ENCODE measurements at regions not wholly inside any gene's neighbourhood (a gene's known extent, or its start where the extent isn't known, plus 50 kb on each side); places are given as distances from the start of the nearest gene placed in this dataset.

- H3K4me3 ChIP-seq (ENCODE audit: low read length in 2 of 2): no peak overlapping the region
Observed at GRCh38 chr2:186281726-186282125, 204.3 kb upstream of the ZC3H15 start.

GRCh38 chr2:186294248-186294888 is 191.7 kb upstream of the ZC3H15 start:
- no peaks in the 10 kb centered on the region for H3K36me3 ChIP-seq (ENCODE audit: insufficient read depth, low read length)
- H3K27me3 Mint-ChIP-seq: no peaks in the 10 kb centered on the region
- H3K4me3 ChIP-seq (ENCODE audit: low read length in 2 of 2): no peak overlapping the region
- H3K9me3 Mint-ChIP-seq: peaks cover 0 to 8% (median 2%) of the 10 kb centered on the region in 8 donors
- ChIA-PET CTCF (ENCODE audit: partially characterized antibody) (no interaction called here), POLR2A (ENCODE audit: partially characterized antibody) (no interaction called here)
- H3K4me1 Mint-ChIP-seq: no peaks in the 10 kb centered on the region
- H3K27ac ChIP-seq (ENCODE audit: low read depth, low read length): no peak overlapping the region
- no peaks in the 10 kb centered on the region for H3K4me1 ChIP-seq (ENCODE audit: insufficient read depth, low read length)
- H3K27me3 ChIP-seq (ENCODE audit: insufficient read depth, low read length): no peaks in the 10 kb centered on the region
- peaks cover 7 to 10% of the 10 kb centered on the region in 2 donors for H3K36me3 Mint-ChIP-seq
- no peaks in the 10 kb centered on the region for H3K9me3 ChIP-seq (ENCODE audit: control insufficient read depth in 1 of 2, low read length in 2 of 2)
- no peak for DNase-seq
- no peak overlapping the region for H3K4me3 Mint-ChIP-seq
- intact Hi-C loops (cut with micrococcal nuclease): no loop called here
- H3K27ac Mint-ChIP-seq: no peak overlapping the region

More at GRCh38 chr2:186281726-186282125, 204.3 kb upstream of the ZC3H15 start:
- H3K27me3 Mint-ChIP-seq: no peaks in the 10 kb centered on the region
- H3K27ac ChIP-seq (ENCODE audit: low read depth, low read length): no peak overlapping the region
- no peaks in the 10 kb centered on the region for H3K27me3 ChIP-seq (ENCODE audit: insufficient read depth, low read length)
- ChIA-PET POLR2A (ENCODE audit: partially characterized antibody) (no interaction called here), CTCF (ENCODE audit: partially characterized antibody) (no interaction called here)
- H3K36me3 Mint-ChIP-seq: no peaks in the 10 kb centered on the region
- H3K36me3 ChIP-seq (ENCODE audit: insufficient read depth, low read length): no peaks in the 10 kb centered on the region
- no peak overlapping the region for H3K4me3 Mint-ChIP-seq
- DNase-seq: no peak
- peaks cover 3 to 20% (median 7%) of the 10 kb centered on the region in 8 donors for H3K9me3 Mint-ChIP-seq
- intact Hi-C loops (cut with micrococcal nuclease): no loop called here
- no peak overlapping the region for H3K27ac Mint-ChIP-seq
- no peaks in the 10 kb centered on the region for H3K9me3 ChIP-seq (ENCODE audit: control insufficient read depth in 1 of 2, low read length in 2 of 2)
- no peaks in the 10 kb centered on the region for H3K4me1 ChIP-seq (ENCODE audit: insufficient read depth, low read length)
- no peaks in the 10 kb centered on the region for H3K4me1 Mint-ChIP-seq

DNA sequence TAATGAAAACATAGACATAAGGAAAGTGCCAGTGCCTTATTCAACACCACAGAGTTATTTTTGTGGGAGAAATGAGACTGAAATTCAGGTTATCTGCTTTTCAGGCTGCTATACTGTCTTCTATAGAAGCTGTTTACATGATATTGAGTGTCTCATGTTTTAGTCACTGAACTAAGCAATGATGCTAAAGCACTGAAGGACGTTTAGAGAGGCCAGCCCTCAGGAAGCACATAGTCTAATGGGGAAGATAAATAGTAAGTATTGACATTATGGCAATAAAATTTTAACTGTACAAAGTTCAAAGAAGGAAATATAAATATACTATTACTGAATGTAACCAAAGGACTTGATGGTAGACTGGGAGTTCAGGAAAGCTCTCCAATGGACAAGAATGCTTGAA is 186.4 kb upstream of the ZC3H15 start:
- Mint-ChIP-seq H3K36me3 (peaks cover 3 to 10% of the 10 kb centered on the region in 2 donors), H3K27ac (no peak overlapping the region), H3K4me1 (no peaks in the 10 kb centered on the region), H3K27me3 (no peaks in the 10 kb centered on the region), H3K4me3 (no peak overlapping the region), H3K9me3 (peaks cover 0 to 7% (median 1%) of the 10 kb centered on the region in 8 donors)
- CTCF ChIA-PET (ENCODE audit: partially characterized antibody): no interaction called here
- Histone ChIP-seq H3K4me1 (ENCODE audit: insufficient read depth, low read length) (no peaks in the 10 kb centered on the region), H3K36me3 (ENCODE audit: insufficient read depth, low read length) (no peaks in the 10 kb centered on the region), H3K27me3 (ENCODE audit: insufficient read depth, low read length) (no peaks in the 10 kb centered on the region), H3K4me3 (ENCODE audit: low read length in 2 of 2) (no peak overlapping the region), H3K9me3 (ENCODE audit: control insufficient read depth in 1 of 2, low read length in 2 of 2) (no peaks in the 10 kb centered on the region), H3K27ac (ENCODE audit: low read depth, low read length) (no peak overlapping the region)
- no peak for DNase-seq
- intact Hi-C loops (cut with micrococcal nuclease): no loop called here
- POLR2A ChIA-PET (ENCODE audit: partially characterized antibody): no interaction called here

DNA sequence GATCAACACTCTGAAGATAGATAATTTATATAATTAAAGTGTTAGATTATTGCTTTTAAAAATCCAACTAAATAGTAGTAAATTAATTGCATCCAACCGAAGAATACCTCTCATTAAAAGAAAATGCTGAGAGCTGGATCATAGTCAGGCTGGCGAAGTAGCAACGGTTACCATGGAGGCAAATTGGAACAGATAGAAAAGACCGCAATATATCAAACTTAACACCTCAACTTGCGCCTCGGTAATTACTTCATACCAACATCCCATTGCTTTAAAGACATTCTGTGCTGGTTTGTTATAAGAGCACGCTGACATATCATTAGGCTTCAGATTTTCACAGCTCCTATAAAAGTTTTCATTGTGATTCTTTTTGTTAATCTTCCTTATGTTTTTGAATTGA is 183.8 kb upstream of the ZC3H15 start:
- Mint-ChIP-seq H3K27me3 (no peaks in the 10 kb centered on the region), H3K36me3 (peaks cover 10 to 22% of the 10 kb centered on the region in 2 donors), H3K4me1 (no peaks in the 10 kb centered on the region), H3K27ac (no peak overlapping the region), H3K9me3 (peaks cover 0 to 10% (median 3%) of the 10 kb centered on the region in 8 donors), H3K4me3 (no peak overlapping the region)
- ChIA-PET CTCF (ENCODE audit: partially characterized antibody) (no interaction called here), POLR2A (ENCODE audit: partially characterized antibody) (no interaction called here)
- H3K27ac ChIP-seq (ENCODE audit: low read depth, low read length): no peak overlapping the region
- H3K4me3 ChIP-seq (ENCODE audit: low read length in 2 of 2): no peak overlapping the region
- no peaks in the 10 kb centered on the region for H3K36me3 ChIP-seq (ENCODE audit: insufficient read depth, low read length)
- no peaks in the 10 kb centered on the region for H3K9me3 ChIP-seq (ENCODE audit: control insufficient read depth in 1 of 2, low read length in 2 of 2)
- intact Hi-C loops (cut with micrococcal nuclease): no loop called here
- no peaks in the 10 kb centered on the region for H3K27me3 ChIP-seq (ENCODE audit: insufficient read depth, low read length)
- H3K4me1 ChIP-seq (ENCODE audit: insufficient read depth, low read length): no peaks in the 10 kb centered on the region
- DNase-seq: no peak

DNA sequence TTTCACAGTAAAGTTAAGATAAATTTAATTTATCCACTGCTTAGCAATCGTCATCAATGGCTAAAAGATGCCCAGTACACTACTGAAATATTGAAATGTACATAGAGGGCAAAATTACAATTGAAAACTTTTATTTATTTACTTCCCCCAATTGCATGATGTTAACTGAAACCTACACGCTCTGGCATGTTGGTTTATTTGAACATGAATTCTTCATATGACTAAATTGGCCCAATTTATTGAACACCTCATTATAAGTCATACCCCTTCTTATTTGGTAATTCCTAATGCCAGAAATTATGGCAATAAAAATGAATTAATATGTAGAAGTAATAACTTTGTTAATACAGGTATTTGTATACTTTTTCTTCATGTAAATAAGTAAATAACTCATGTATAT is 183.0 kb upstream of the ZC3H15 start:
- no peaks in the 10 kb centered on the region for H3K4me1 Mint-ChIP-seq
- no peak overlapping the region for H3K27ac Mint-ChIP-seq
- intact Hi-C loops (cut with micrococcal nuclease): no loop called here
- ChIA-PET CTCF (ENCODE audit: partially characterized antibody) (no interaction called here), POLR2A (ENCODE audit: partially characterized antibody) (no interaction called here)
- peaks cover 0 to 12% (median 3%) of the 10 kb centered on the region in 8 donors for H3K9me3 Mint-ChIP-seq
- DNase-seq: no peak
- Histone ChIP-seq H3K4me3 (ENCODE audit: low read length in 2 of 2) (no peak overlapping the region), H3K36me3 (ENCODE audit: insufficient read depth, low read length) (no peaks in the 10 kb centered on the region), H3K9me3 (ENCODE audit: control insufficient read depth in 1 of 2, low read length in 2 of 2) (no peaks in the 10 kb centered on the region), H3K27ac (ENCODE audit: low read depth, low read length) (no peak overlapping the region), H3K4me1 (ENCODE audit: insufficient read depth, low read length) (no peaks in the 10 kb centered on the region), H3K27me3 (ENCODE audit: insufficient read depth, low read length) (no peaks in the 10 kb centered on the region)
- peaks cover 16 to 29% of the 10 kb centered on the region in 2 donors for H3K36me3 Mint-ChIP-seq
- H3K4me3 Mint-ChIP-seq: no peak overlapping the region
- no peaks in the 10 kb centered on the region for H3K27me3 Mint-ChIP-seq

GRCh38 chr2:186304064-186304463 is 182.0 kb upstream of the ZC3H15 start:
- H3K27ac ChIP-seq (ENCODE audit: low read depth, low read length): no peak overlapping the region
- no peaks in the 10 kb centered on the region for H3K9me3 ChIP-seq (ENCODE audit: control insufficient read depth in 1 of 2, low read length in 2 of 2)
- no peaks in the 10 kb centered on the region for H3K27me3 ChIP-seq (ENCODE audit: insufficient read depth, low read length)
- POLR2A ChIA-PET (ENCODE audit: partially characterized antibody): no interaction called here
- intact Hi-C loops (cut with micrococcal nuclease): no loop called here
- H3K36me3 ChIP-seq (ENCODE audit: insufficient read depth, low read length): no peaks in the 10 kb centered on the region
- no peaks in the 10 kb centered on the region for H3K27me3 Mint-ChIP-seq
- no peaks in the 10 kb centered on the region for H3K4me1 ChIP-seq (ENCODE audit: insufficient read depth, low read length)
- H3K36me3 Mint-ChIP-seq: peaks cover 15 to 28% of the 10 kb centered on the region in 2 donors
- no peak overlapping the region for H3K27ac Mint-ChIP-seq
- H3K9me3 Mint-ChIP-seq: peaks cover 0 to 12% (median 3%) of the 10 kb centered on the region in 8 donors
- H3K4me3 ChIP-seq (ENCODE audit: low read length in 2 of 2): no peak overlapping the region
- CTCF ChIA-PET (ENCODE audit: partially characterized antibody): no interaction called here
- no peak for DNase-seq
- H3K4me3 Mint-ChIP-seq: no peak overlapping the region
- no peaks in the 10 kb centered on the region for H3K4me1 Mint-ChIP-seq

- H3K4me1 Mint-ChIP-seq: no peaks in the 10 kb centered on the region
- Histone ChIP-seq H3K27me3 (ENCODE audit: insufficient read depth, low read length) (no peaks in the 10 kb centered on the region), H3K36me3 (ENCODE audit: insufficient read depth, low read length) (no peaks in the 10 kb centered on the region), H3K4me1 (ENCODE audit: insufficient read depth, low read length) (no peaks in the 10 kb centered on the region), H3K27ac (ENCODE audit: low read depth, low read length) (no peak overlapping the region), H3K9me3 (ENCODE audit: control insufficient read depth in 1 of 2, low read length in 2 of 2) (no peaks in the 10 kb centered on the region), H3K4me3 (ENCODE audit: low read length in 2 of 2) (no peak overlapping the region)
- intact Hi-C loops (cut with micrococcal nuclease): no loop called here
- H3K9me3 Mint-ChIP-seq: peaks cover 0 to 17% (median 8%) of the 10 kb centered on the region in 8 donors
- DNase-seq: no peak
- H3K4me3 Mint-ChIP-seq: no peak overlapping the region
- no peaks in the 10 kb centered on the region for H3K27me3 Mint-ChIP-seq
- POLR2A ChIA-PET (ENCODE audit: partially characterized antibody): no interaction called here
- peaks cover 20 to 42% of the 10 kb centered on the region in 2 donors for H3K36me3 Mint-ChIP-seq
- no peak overlapping the region for H3K27ac Mint-ChIP-seq
- CTCF ChIA-PET (ENCODE audit: partially characterized antibody): no interaction called here
Observed at GRCh38 chr2:186306754-186307153, 179.3 kb upstream of the ZC3H15 start.

DNA sequence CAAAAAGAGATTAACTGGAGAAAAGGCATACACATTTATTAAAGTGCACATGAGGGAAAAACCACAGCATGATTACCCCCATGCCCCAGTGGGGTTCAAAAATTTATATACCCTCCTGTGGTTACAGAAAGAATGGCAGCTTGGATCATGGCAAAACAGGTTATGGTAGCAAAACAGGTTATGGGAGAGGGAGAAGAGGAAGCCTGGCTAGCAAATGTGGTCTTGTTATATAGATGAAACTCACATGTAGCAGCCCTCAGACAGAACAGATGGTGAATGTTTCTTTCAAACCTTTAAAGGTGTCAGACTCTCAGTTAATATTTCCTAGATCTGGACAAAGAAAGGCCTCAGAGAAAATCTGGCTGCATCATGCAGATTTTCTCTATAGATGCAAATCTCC is 178.2 kb upstream of the ZC3H15 start:
- intact Hi-C loops (cut with micrococcal nuclease): no loop called here
- Mint-ChIP-seq H3K27me3 (no peaks in the 10 kb centered on the region), H3K9me3 (peaks cover 4 to 28% (median 19%) of the 10 kb centered on the region in 8 donors), H3K4me1 (no peaks in the 10 kb centered on the region), H3K4me3 (no peak overlapping the region), H3K36me3 (peaks cover 29 to 53% of the 10 kb centered on the region in 2 donors), H3K27ac (no peak overlapping the region)
- CTCF ChIA-PET (ENCODE audit: partially characterized antibody): no interaction called here
- Histone ChIP-seq H3K27ac (ENCODE audit: low read depth, low read length) (no peak overlapping the region), H3K36me3 (ENCODE audit: insufficient read depth, low read length) (no peaks in the 10 kb centered on the region), H3K27me3 (ENCODE audit: insufficient read depth, low read length) (no peaks in the 10 kb centered on the region), H3K9me3 (ENCODE audit: control insufficient read depth in 1 of 2, low read length in 2 of 2) (no peaks in the 10 kb centered on the region), H3K4me3 (ENCODE audit: low read length in 2 of 2) (no peak overlapping the region), H3K4me1 (ENCODE audit: insufficient read depth, low read length) (no peaks in the 10 kb centered on the region)
- no peak for DNase-seq
- POLR2A ChIA-PET (ENCODE audit: partially characterized antibody): no interaction called here

Measured in CD4-positive, alpha-beta memory T cell (primary cell).